ENCODE measurements at regions not wholly inside any gene's neighbourhood (a gene's known extent, or its start where the extent isn't known, plus 50 kb on each side); places are given as distances from the start of the nearest gene placed in this dataset.
A peak's percentile ranks its signal among the peaks of the same experiment; 100 is the strongest.
"Not testable (repeated sequence)": the region's sequence is repeated elsewhere in the genome, so short reads cannot be mapped to it uniquely, and the experiment has no call there.

GRCh38 chr2:106009096-106009495 is 185.0 kb downstream of the UXS1 start:
- DNase-seq (ENCODE audit: low read depth in 2 of 2) = no peak

- no peak for DNase-seq (ENCODE audit: low read depth in 2 of 2)
Observed at GRCh38 chr2:106004851-106005250, 189.2 kb downstream of the UXS1 start.

GRCh38 chr2:105999211-105999989 is 194.7 kb downstream of the UXS1 start:
- no peak for DNase-seq (ENCODE audit: low read depth in 2 of 2)

GRCh38 chr2:105997711-105998110 is 196.4 kb downstream of the UXS1 start:
- no peak for DNase-seq (ENCODE audit: low read depth in 2 of 2)

- no peak for DNase-seq (ENCODE audit: low read depth in 2 of 2)
Observed at GRCh38 chr2:105990624-105991023, 203.5 kb downstream of the UXS1 start.

GRCh38 chr2:105989803-105990202 is 204.3 kb downstream of the UXS1 start:
- not testable (repeated sequence) for DNase-seq (ENCODE audit: low read depth in 2 of 2)

- no peak for DNase-seq (ENCODE audit: low read depth in 2 of 2)
Observed at GRCh38 chr2:105989070-105989469, 205.0 kb downstream of the UXS1 start.

GRCh38 chr2:105977807-105978206 is 216.3 kb downstream of the UXS1 start:
- no peak for DNase-seq (ENCODE audit: low read depth in 2 of 2)

- peak; percentile 7 to 8 for DNase-seq (ENCODE audit: low read depth in 2 of 2)
Observed at GRCh38 chr2:105977212-105977611, 216.9 kb downstream of the UXS1 start.

- no peak for DNase-seq (ENCODE audit: low read depth in 2 of 2)
Observed at GRCh38 chr2:105974812-105975211, 219.3 kb downstream of the UXS1 start.

GRCh38 chr2:105972927-105973326 is 221.2 kb downstream of the UXS1 start:
- DNase-seq (ENCODE audit: low read depth in 2 of 2) = no peak

GRCh38 chr2:105972246-105972645 is 221.9 kb downstream of the UXS1 start:
- no peak for DNase-seq (ENCODE audit: low read depth in 2 of 2)

GRCh38 chr2:105969552-105969951 is 224.5 kb downstream of the UXS1 start:
- no peak for DNase-seq (ENCODE audit: low read depth in 2 of 2)

- no peak for DNase-seq (ENCODE audit: low read depth in 2 of 2)
Observed at GRCh38 chr2:105962221-105962620, 217.5 kb downstream of the NCK2 start.

GRCh38 chr2:105961599-105962146 is 217.0 kb downstream of the NCK2 start:
- no peak for DNase-seq (ENCODE audit: low read depth in 2 of 2)

- DNase-seq (ENCODE audit: low read depth in 2 of 2) = no peak
Observed at GRCh38 chr2:105959357-105959756, 214.6 kb downstream of the NCK2 start.

- no peak for DNase-seq (ENCODE audit: low read depth in 2 of 2)
Observed at GRCh38 chr2:105954891-105955290, 210.2 kb downstream of the NCK2 start.

GRCh38 chr2:105953942-105954341 is 209.2 kb downstream of the NCK2 start:
- DNase-seq (ENCODE audit: low read depth in 2 of 2) = no peak

- DNase-seq (ENCODE audit: low read depth in 2 of 2) = no peak
Observed at GRCh38 chr2:105952131-105952530, 207.4 kb downstream of the NCK2 start.

- DNase-seq (ENCODE audit: low read depth in 2 of 2) = no peak
Observed at GRCh38 chr2:105951384-105951694, 206.6 kb downstream of the NCK2 start.

GRCh38 chr2:105950521-105951383 is 206.0 kb downstream of the NCK2 start:
- DNase-seq (ENCODE audit: low read depth in 2 of 2) = no peak

GRCh38 chr2:105943977-105944376 is 199.3 kb downstream of the NCK2 start:
- no peak for DNase-seq (ENCODE audit: low read depth in 2 of 2)

Data from stimulated activated CD4-positive, alpha-beta T cell treated with anti-CD3 and anti-CD28 coated beads, Interleukin-15, amount 100 ng/mL, for 48 hours (primary cell).